Stomach (tissue), 4 donors: ENCODE measurements at regions not wholly inside any gene's neighbourhood (a gene's known extent, or its start where the extent isn't known, plus 50 kb on each side); places are given as distances from the start of the nearest gene placed in this dataset.

Experiments
- EP300 ChIP-seq: sonication (generic); formaldehyde crosslinking; IDR thresholded peaks from one replicate; pipeline ENCODE4 v1.6.1; 2017; ENCODE audit warnings: antibody characterized with exemption
- TF ChIP-seq, protein P1 (sequence below), 7 experiments: fragments of 450-650 bp in 4 of 7; fragments of 200-600 bp in 3 of 7; sonication (generic) in 3 of 7; IDR thresholded peaks; one replicate each; pipeline ENCODE4 v1.5.1; 2016 to 2019; ENCODE audit warnings: antibody characterized with exemption in 7 of 7, control low read depth in 2 of 7, mild to moderate bottlenecking in 1 of 7

DNA sequence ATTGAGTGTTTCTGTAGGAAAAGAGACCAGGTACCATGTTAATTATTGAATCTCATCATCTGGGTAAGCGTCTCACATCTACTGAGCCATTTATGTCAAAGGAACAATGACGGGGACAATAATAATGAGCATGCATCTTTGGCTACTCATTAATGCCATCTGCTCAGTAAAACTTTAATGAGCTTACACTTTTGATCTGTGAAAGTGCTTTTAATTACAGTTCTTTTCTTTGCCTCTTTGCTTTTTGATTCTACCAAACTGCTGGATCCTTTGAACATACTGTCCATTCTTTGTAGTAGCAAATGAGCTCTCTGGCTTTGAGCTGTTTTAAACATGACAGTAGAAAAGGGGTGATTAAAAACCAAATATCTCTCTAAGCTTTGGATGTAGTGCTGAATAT, 181.2 kb upstream of the IVNS1ABP start:
- TF ChIP-seq, protein P1, sequence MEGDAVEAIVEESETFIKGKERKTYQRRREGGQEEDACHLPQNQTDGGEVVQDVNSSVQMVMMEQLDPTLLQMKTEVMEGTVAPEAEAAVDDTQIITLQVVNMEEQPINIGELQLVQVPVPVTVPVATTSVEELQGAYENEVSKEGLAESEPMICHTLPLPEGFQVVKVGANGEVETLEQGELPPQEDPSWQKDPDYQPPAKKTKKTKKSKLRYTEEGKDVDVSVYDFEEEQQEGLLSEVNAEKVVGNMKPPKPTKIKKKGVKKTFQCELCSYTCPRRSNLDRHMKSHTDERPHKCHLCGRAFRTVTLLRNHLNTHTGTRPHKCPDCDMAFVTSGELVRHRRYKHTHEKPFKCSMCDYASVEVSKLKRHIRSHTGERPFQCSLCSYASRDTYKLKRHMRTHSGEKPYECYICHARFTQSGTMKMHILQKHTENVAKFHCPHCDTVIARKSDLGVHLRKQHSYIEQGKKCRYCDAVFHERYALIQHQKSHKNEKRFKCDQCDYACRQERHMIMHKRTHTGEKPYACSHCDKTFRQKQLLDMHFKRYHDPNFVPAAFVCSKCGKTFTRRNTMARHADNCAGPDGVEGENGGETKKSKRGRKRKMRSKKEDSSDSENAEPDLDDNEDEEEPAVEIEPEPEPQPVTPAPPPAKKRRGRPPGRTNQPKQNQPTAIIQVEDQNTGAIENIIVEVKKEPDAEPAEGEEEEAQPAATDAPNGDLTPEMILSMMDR (IDR thresholded peaks at IDR 0.05), result no peak
- TF ChIP-seq EP300, result no peak
